ENCODE measurements at regions not wholly inside any gene's neighbourhood (a gene's known extent, or its start where the extent isn't known, plus 50 kb on each side); places are given as distances from the start of the nearest gene placed in this dataset.

DNA sequence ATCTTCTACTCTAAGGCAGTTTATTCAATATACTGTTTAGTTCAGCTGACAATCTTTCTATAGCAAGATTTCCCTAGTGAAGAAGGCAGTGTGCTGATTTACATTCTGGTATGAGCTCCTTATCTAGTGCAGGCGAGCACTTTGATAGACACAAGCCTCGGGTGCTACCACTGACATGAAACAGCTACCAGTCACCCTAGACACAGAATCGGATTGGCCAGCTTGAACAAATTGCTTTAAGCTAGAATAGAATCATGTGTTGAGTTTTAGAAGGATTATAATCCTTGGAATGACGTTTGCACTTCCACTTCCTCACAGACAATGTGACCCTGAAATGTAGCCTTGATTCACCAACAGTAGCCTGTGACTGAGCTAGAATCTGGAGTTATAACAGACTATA lies 394.0 kb downstream of the EPHA4 start:
- Histone ChIP-seq H3K27me3 (ENCODE audit: low read depth) (no peaks in the 10 kb centered on the region), H3K36me3 (no peaks in the 10 kb centered on the region), H3K4me3 (no peak overlapping the region), H3K27ac (replicated peaks) (no peak overlapping the region), H3K9me3 (replicated peaks) (no peaks in the 10 kb centered on the region), H3K4me1 (no peaks in the 10 kb centered on the region)
- no peak for DNase-seq
- TF ChIP-seq CTCF (IDR thresholded peaks at IDR 0.05; ENCODE audit: borderline replicate concordance), result no peak
- intact Hi-C loops (cut with micrococcal nuclease), result no loop called here

DNA sequence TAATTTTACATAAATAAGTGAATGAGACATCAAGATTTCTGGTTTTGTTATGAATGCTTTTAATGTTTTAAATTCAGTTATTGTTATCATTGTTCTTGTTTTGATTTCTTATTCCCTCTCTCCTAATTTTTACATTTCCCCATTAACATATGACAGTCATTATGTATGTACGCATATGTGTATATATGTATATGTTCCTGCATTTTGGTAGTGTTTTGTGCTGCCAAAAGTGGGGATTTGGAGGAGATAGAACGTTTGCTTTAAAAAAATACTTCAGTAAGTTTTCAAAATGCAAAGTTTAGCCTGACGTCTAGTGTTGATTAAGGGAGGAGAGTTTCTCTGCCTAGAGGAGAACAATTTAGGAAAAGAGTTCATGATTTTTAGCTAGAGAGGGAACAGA lies 385.2 kb downstream of the EPHA4 start:
- Histone ChIP-seq H3K36me3 (no peaks in the 10 kb centered on the region), H3K4me1 (no peaks in the 10 kb centered on the region), H3K27ac (replicated peaks) (no peak overlapping the region), H3K4me3 (no peak overlapping the region), H3K9me3 (replicated peaks) (peaks cover 7% of the 10 kb centered on the region), H3K27me3 (ENCODE audit: low read depth) (peaks cover 11% of the 10 kb centered on the region)
- DNase-seq, result no peak
- TF ChIP-seq CTCF (IDR thresholded peaks at IDR 0.05; ENCODE audit: borderline replicate concordance), result no peak
- intact Hi-C loops (cut with micrococcal nuclease), result no loop called here

GRCh38 chr2:221189431-221190067 lies 382.6 kb downstream of the EPHA4 start:
- DNase-seq, result no peak
- H3K9me3 ChIP-seq (replicated peaks), result peaks cover 17% of the 10 kb centered on the region

GRCh38 chr2:221195829-221196228 lies 376.3 kb downstream of the EPHA4 start:
- Histone ChIP-seq H3K4me1 (no peaks in the 10 kb centered on the region), H3K9me3 (replicated peaks) (peaks cover 11% of the 10 kb centered on the region), H3K4me3 (no peak overlapping the region), H3K27me3 (ENCODE audit: low read depth) (no peaks in the 10 kb centered on the region), H3K27ac (replicated peaks) (no peak overlapping the region), H3K36me3 (no peaks in the 10 kb centered on the region)
- intact Hi-C loops (cut with micrococcal nuclease), result no loop called here
- TF ChIP-seq CTCF (IDR thresholded peaks at IDR 0.05; ENCODE audit: borderline replicate concordance), result no peak
- DNase-seq, result no peak

More at GRCh38 chr2:221189431-221190067, 382.6 kb downstream of the EPHA4 start:
- H3K36me3 ChIP-seq, result no peaks in the 10 kb centered on the region
- no peak overlapping the region for H3K27ac ChIP-seq (replicated peaks)
- H3K27me3 ChIP-seq (ENCODE audit: low read depth), result peaks cover 11% of the 10 kb centered on the region
- intact Hi-C loops (cut with micrococcal nuclease), result no loop called here
- no peaks in the 10 kb centered on the region for H3K4me1 ChIP-seq
- H3K4me3 ChIP-seq, result no peak overlapping the region
- TF ChIP-seq CTCF (IDR thresholded peaks at IDR 0.05; ENCODE audit: borderline replicate concordance), result no peak

DNA sequence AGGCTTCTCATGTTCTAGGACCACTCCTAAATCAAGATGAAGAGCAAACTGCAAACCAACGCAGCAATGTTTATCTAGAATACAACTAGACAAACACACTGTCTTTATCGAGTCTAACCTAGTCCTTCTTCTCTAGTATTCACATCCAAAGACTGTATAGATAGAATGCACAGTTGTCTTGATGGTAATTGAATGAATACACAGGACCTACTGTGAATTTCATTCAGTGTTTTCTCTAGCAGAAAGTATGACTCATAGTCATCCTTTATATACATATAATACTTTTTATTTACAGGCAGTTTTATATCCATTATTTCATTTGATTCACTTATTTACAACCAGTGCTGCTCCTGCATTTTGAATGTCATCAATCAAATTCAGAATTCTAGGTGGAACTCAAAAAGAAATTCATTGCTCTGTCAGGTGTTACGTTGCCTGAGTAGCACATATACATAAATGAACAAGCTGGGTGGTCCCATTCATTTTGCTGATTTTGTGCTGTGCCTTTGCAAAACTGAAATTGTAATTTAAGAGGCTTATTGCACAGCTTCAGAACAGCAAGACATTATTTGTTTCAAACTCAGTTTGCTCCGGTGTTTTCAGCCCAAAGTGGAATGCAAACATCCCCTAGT lies 374.8 kb downstream of the EPHA4 start:
- Histone ChIP-seq H3K27me3 (ENCODE audit: low read depth) (no peaks in the 10 kb centered on the region), H3K9me3 (replicated peaks) (peaks cover 11% of the 10 kb centered on the region), H3K27ac (replicated peaks) (no peak overlapping the region), H3K4me3 (no peak overlapping the region), H3K4me1 (no peaks in the 10 kb centered on the region), H3K36me3 (no peaks in the 10 kb centered on the region)
- intact Hi-C loops (cut with micrococcal nuclease), result no loop called here
- DNase-seq, result no peak
- no peak for TF ChIP-seq CTCF (IDR thresholded peaks at IDR 0.05; ENCODE audit: borderline replicate concordance)
